ENCODE measurements at regions not wholly inside any gene's neighbourhood (a gene's known extent, or its start where the extent isn't known, plus 50 kb on each side); places are given as distances from the start of the nearest gene placed in this dataset.
"Not testable (repeated sequence)": the region's sequence is repeated elsewhere in the genome, so short reads cannot be mapped to it uniquely, and the experiment has no call there.

DNA sequence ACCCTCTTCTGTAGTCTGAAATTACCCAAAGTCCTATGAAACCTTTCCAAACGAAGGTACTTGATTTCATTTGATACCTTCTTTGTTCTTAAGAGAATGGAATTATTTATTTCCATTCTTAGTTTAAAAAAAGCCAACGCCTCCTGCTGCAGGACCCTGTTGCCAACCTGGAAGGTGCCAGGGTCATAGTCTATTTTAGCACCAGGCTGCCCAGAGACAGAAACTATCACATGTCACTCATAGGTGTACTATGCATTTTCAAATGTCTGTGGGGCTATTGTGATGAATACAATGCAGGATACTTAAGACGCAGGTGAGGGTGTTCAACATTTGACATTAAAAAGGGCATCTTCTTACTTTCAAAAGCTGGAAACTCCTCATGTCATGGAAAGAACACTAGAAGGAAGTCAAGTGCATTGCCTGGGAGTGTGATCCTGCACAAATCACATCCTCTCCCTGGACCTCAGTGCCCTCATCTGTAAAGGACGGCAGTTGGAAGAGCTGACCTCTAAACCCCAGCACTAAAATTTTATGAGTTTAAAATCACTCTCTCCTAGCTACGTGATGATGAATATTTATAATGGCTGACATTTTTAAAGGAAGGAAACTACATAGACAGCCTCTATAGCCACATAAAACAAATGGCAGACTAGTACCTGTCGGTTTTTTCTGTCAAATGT lies 107.3 kb upstream of the SYT6 start:
- DNase-seq: no peak

DNA sequence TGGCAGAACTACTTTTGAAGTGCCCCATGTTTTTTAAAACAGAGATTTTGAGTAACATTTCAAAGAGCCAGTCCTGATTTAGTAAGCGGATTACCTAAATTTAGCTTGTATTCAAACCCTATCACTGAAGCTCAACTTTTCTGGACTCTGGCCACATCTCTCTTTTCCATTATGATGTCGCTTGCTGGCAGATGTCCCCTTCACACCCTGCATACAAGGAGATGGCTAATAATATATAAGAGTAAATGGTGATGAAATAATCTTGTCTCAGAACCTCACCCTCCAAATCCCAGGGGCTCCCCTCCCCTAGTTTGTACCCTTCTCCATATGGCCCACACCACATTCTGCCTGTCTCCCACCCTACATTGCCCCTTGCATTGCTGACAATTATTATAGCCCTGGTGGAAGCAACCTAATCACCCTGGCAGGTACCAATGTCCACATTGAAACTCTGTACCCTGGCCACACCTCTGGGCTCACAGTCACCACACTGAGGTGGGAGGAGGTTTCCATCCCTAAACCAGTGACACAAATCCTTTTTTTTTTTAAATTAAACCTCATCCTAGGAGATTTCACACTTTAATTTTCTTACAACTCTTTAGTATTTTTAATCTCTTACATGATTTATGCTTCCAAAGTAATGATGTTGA lies 106.0 kb upstream of the SYT6 start:
- no peak for DNase-seq

DNA sequence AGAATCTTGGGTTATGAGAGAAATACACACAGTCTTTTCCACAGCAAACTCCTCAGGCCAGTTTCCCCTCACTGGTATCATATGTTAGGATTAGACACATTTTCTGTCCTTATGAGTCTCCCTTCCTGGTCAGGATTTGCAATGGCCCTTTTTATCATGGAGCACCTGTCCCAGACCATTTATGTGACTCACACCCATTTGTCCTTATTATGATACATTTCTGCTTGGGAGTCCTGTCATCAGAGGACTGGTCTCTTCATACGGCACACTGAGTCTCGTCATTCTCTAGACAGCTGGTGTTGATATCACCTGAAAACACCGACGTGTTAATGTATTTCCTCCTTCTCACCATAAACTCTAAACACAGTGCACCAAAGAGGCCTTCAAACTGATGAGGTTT lies 105.0 kb upstream of the SYT6 start:
- no peak for DNase-seq

GRCh38 chr1:114258074-114258473 lies 104.4 kb upstream of the SYT6 start:
- DNase-seq: no peak

GRCh38 chr1:114257554-114257953 lies 103.9 kb upstream of the SYT6 start:
- DNase-seq: no peak

GRCh38 chr1:114253900-114254299 lies 100.2 kb upstream of the SYT6 start:
- DNase-seq: no peak

DNA sequence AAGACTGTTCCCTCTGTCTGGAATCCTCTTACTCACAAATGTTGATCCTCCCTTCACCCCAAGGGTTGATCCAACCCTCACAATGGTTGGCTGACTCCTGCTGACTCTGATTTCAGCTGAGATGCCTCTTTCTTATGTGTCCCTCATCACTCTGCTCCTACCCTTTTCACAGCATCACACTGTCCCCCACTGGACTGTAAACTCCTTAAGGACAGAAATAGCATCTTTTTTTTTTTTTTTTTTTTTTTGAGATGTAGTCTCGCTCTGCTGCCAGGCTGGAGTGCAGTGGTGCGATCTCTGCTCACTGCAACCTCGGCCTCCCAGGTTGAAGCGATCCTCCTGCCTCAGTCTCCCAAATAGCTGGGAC lies 97.9 kb upstream of the SYT6 start:
- DNase-seq: no peak

DNA sequence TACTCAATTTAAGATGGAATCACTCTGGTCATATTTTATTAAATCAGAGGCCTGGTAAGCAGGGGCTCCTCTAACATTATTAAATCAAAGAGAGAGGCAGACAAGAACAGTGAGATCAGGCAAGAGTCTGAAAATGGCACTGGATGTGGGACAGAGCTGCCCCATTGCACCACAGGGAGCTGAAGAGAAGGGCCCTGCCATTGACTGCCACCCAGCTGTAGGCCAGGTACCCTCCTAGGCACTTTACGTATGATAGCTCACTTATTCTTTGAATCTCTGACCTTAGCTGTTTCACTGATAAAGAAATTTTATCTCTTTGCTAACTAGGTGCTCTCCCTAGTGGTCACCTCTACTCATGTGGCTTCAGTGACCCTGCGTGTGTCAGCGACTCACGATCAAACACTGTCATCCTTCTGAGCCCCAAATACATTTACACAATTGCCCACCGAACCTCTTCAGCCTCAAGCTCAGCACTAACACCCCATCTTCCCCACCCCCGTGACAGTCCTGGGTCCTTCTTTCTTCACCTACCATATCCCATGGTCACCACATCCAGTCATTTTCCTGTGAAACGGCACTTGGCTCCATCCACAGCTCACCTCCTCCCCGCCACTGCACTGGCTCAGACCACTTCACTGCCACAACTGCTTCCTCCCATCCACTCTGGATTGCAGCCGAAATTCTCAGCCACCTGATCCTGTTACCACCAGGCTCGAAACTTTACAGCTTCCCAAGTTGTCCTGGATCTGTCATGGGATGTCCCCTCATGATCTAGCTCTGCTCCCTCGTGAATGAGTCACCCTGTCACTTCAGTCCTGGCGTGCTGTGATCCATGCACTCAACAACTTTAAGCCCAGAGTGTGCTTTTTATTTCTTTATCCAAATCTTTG lies 97.3 kb upstream of the SYT6 start:
- no peak for DNase-seq

- no peak for DNase-seq
Measured at GRCh38 chr1:114249691-114250090, 96.0 kb upstream of the SYT6 start.

DNA sequence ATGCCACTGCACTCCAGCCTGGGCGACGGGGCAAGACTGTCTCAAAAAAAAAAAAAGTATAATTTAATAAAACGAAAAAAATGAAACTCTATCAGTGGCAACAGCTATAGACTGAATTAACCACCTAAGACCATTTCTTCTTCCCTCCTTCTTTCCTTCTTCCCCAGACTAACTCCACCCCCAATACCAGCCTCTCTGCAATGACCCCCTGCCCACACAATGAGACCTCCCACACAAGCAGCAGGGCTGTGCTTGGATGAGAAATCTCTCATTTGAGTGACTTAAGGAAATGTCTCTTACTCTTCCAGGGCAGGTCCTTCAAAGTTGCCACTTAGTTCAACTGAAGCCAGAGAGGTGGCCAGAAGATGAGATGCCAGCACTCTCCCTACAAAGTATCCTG lies 94.5 kb upstream of the SYT6 start:
- no peak for DNase-seq

DNA sequence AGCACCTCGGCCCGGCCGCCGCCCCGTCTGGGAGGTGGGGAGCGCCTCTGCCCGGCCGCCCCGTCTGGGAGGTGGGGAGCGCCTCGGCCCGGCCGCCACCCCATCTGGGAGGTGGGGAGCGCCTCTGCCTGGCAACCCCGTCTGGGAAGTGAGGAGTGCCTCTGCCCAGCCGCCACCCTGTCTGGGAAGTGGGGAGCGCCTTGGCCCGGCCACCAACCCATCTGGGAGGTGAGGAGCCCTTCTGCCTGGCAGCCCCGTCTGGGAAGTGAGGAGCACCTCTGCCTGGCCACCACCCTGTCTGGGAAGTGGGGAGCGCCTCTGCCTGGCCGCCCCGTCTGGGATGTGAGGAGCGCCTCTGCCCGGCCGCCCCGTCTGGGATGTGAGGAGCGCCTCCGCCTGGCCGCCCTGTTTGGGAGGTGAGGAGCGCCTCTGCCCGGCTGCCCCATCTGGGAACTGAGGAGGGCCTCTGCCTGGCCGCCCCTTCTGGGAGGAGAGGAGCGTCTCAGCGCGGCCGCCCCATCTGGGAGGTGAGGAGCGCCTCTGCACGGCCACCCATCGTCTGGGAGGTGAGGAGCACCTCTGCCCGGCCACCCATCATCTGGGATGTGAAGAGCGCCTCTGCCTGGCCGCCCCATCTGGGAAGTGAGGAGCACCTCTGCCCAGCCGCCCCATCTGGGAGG lies 89.0 kb upstream of the SYT6 start:
- not testable (repeated sequence) for DNase-seq

- DNase-seq: no peak
Measured at GRCh38 chr1:114238053-114238452, 84.4 kb upstream of the SYT6 start.

DNA sequence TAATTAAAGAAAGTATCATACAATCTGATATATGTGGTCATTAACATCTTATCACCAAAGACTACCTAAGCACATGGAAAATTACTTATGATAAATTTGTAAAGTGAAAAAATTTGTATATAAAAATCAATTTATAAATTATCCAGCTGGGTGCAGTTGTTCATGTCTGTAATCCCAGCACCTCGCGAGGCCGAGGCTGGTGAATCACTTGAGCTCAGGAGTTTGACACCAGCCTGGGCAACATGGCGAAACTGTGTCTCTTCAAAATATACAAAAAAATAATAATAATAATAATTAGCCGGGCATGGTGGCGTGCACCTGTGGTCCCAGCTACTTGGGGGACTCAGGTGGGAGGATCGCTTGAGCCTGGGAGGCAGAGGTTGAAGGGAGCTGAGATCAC lies 82.8 kb upstream of the SYT6 start:
- no peak for DNase-seq

DNA sequence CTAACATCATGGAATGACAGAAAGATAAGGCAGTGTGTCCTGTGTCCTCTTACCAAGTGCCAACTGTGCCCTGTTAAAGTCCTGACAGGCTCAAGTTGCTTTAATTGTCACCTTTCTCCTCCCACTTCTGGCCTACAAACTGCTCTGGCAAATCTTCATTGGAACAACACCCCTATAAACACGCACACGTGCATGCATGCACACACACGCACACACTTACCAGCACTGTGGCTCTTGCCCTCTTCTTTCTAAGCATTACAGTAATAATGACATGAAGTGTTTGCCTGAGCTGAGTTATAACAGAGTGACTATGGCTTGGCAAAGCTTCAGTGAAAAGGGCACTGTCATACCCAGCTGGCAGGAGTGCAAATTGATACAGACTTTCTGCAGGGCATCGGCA lies 82.3 kb upstream of the SYT6 start:
- no peak for DNase-seq

DNA sequence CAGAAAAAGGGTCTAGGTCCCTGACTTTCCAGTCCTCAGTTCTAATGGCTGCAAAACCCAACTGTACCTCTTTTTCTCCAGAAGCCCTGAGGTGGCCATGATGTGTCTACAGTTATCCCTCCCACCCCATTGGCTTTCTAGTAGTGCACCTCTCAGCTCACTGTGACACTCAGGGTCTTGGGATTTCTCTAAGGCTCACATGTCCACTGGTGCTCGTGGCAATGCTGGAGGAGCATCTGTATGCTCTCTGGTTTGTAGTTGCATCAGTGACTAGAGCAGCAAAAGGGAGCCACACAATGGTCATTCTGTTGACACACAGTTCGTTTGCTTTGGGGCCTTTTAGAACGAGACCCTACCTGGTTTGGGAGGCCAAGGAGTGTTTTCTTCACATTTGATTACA lies 81.6 kb upstream of the SYT6 start:
- DNase-seq: no peak

GRCh38 chr1:114234408-114235124 lies 80.9 kb upstream of the SYT6 start:
- no peak for DNase-seq

GRCh38 chr1:114232691-114233090 lies 79.0 kb upstream of the SYT6 start:
- DNase-seq: no peak

DNA sequence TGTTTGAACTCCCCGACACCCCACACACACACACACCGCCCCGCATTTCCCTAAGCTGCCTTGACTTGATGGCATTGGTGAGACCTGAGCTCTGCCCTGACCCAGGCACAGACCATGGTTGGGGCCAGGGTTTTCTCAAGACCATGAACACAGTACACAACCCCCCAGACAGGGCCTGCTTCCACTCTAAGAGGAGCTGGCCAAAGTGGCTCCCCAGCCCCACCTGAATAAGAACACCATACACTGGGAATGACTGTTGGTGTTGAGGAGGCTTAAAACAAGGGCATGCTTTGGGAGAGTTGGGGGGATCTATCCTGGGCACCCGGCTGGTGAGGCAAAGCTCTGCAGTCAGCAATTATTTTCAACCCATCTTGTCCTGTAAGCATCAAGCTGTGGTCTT lies 77.6 kb upstream of the SYT6 start:
- DNase-seq: no peak

DNA sequence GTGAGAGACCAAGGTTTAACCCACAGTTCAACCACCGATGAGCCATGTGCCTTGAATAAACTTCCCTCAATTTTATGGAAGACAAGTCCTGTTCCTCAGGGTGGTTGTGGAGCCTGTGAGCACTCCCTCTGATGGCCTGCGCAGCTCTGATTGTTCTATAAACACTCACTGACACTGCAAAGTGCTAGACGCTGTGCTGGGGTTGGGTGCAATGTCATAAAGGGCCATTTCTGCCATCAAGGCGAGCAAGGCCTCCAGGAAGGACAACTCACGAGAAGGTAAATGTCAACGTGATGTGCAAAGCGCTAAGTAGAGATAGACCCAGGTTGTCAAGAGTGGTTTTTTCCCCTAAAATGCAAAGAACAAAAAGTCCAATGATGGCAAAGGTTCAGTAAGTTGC lies 75.7 kb upstream of the SYT6 start:
- DNase-seq: no peak

DNA sequence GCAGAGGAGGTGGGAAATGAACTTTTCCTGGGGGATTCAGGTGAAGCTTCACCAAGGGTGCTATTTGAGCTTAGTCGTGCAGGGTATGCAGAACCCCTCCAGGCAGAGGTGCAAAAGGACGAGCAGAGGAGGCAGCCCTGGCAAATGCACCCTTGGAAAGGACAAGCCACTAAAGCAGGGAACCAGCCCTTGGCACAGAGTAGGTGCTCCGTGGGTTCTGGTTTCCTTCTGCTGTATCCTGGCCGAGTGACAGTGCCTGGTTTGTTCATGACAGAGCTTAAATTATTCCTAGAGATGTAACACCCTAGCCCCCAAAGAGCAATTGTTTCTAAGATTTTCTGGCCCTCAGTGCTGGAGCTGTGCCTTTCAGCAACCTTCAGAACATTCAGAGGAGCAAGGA lies 73.4 kb upstream of the SYT6 start:
- DNase-seq: no peak

- no peak for DNase-seq
Measured at GRCh38 chr1:114224196-114224907, 70.7 kb upstream of the SYT6 start.

DNA sequence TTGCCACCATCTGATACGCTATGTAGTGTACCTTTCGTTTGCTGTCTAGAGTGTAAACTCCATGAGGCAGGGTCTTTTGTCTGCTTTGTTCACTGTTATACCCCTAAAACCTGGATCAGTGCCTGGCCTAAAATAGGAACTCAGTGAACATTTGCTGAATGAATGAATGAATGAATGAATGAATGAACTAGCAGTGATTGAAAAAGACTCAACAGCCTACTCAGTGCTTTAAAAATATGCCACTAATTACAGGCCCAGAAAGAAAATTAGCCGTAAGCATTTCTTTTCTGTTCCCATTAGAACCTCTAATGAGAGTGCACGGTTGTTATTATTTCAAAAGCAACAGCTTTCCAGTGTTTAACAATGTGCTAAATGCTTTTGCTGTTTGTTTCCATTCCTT lies 69.3 kb upstream of the SYT6 start:
- no peak for DNase-seq
